H1 (cell line): ENCODE measurements at regions not wholly inside any gene's neighbourhood (a gene's known extent, or its start where the extent isn't known, plus 50 kb on each side); places are given as distances from the start of the nearest gene placed in this dataset.

ENCODE experiments used
- CTCF ChIA-PET: fragments of 300-600 bp; sonication (Branson Sonifier 250); formaldehyde crosslinking; loops from one replicate; lab custom pipeline; 2021; ENCODE audit not compliant: partially characterized antibody; lab: Charles Lee
- POLR2A ChIA-PET: fragments of 300-600 bp; sonication (Branson Sonifier 250); formaldehyde crosslinking; loops from one replicate; lab custom pipeline; 2021; ENCODE audit warnings: inconsistent platforms; ENCODE audit not compliant: partially characterized antibody; lab: Charles Lee
- DNase-seq, 2 experiments: peaks; one replicate each; pipeline versions ENCODE4 v3.0.0 to v3.0.0-alpha.2; 2010 to 2022; ENCODE audit warnings: low spot score in 2 of 2, low read depth in 1 of 2, mixed read lengths in 1 of 2
- FAIRE-seq: peaks from 2 replicates; lab custom pipeline; 2011; peaks lifted over from hg19 to GRCh38; lab: Jason Lieb, UNC
- H2AFZ ChIP-seq: 2 replicates; pipeline ENCODE4 v1.8.1; 2012; ENCODE audit warnings: low read length, inconsistent platforms
- H2AK5ac ChIP-seq: 2 replicates; pipeline ENCODE4 v1.6.1; 2013; ENCODE audit warnings: low read depth, low read length
- H2BK120ac ChIP-seq: replicated peaks from 2 replicates; pipeline ENCODE3; 2013; ENCODE audit warnings: low read depth, low read length, inconsistent platforms
- H2BK12ac ChIP-seq: 2 replicates; pipeline ENCODE4 v1.6.1; 2013; ENCODE audit warnings: low read depth, low read length
- H2BK15ac ChIP-seq: 2 replicates; pipeline ENCODE4 v1.6.1; 2013; ENCODE audit warnings: low read length
- H2BK20ac ChIP-seq: 2 replicates; pipeline ENCODE4 v1.6.1; 2013; ENCODE audit warnings: low read length
- H2BK5ac ChIP-seq: 2 replicates; pipeline ENCODE4 v1.6.1; 2013; ENCODE audit warnings: low read depth, low read length
- H3K14ac ChIP-seq: 2 replicates; pipeline ENCODE4 v1.6.1; 2013; ENCODE audit warnings: inconsistent platforms; ENCODE audit not compliant: insufficient read length
- H3K18ac ChIP-seq: 2 replicates; pipeline ENCODE4 v1.6.1; 2013; ENCODE audit warnings: low read length; ENCODE audit errors: extremely low read depth
- H3K23ac ChIP-seq: 2 replicates; pipeline ENCODE4 v1.6.1; 2013; ENCODE audit warnings: inconsistent platforms; ENCODE audit not compliant: insufficient read length
- H3K23me2 ChIP-seq: 2 replicates; pipeline ENCODE4 v1.6.1; 2013; ENCODE audit warnings: low read depth, low read length
- H3K27ac ChIP-seq: 2 replicates; pipeline ENCODE4 v1.6.1; 2011; ENCODE audit warnings: low read depth, low read length, inconsistent platforms
- H3K27me3 ChIP-seq, 4 experiments: replicated peaks in 1 of 4; 1 replicate in 1 of 4; 2 replicates in 3 of 4; pipeline versions ENCODE4 v1.6.1 to v1.8.1; 2011 to 2013; ENCODE audit warnings: low read length in 3 of 4, mild to moderate bottlenecking in 3 of 4, inconsistent platforms in 2 of 4, mixed read lengths in 2 of 4, moderate library complexity in 1 of 4; ENCODE audit not compliant: control insufficient read depth in 3 of 4, insufficient read depth in 3 of 4; ENCODE audit errors: extremely low read depth in 1 of 4
- H3K36me3 ChIP-seq, 4 experiments: 2 replicates each; pipeline versions ENCODE4 v1.6.1 to v1.8.1; 2011 to 2013; ENCODE audit warnings: mild to moderate bottlenecking in 4 of 4, low read length in 3 of 4, moderate library complexity in 2 of 4, control low read depth in 1 of 4, inconsistent platforms in 1 of 4; ENCODE audit not compliant: insufficient read depth in 4 of 4, control insufficient read depth in 2 of 4
- H3K4ac ChIP-seq: replicated peaks from 2 replicates; pipeline ENCODE3; 2013; ENCODE audit warnings: low read length, low read depth, mixed read lengths, inconsistent platforms; ENCODE audit not compliant: insufficient read length
- H3K4me1 ChIP-seq, 4 experiments: replicated peaks in 1 of 4; 1 replicate in 1 of 4; 2 replicates in 3 of 4; pipeline versions ENCODE4 v1.6.1 to v1.8.1; 2011 to 2013; ENCODE audit warnings: low read length in 3 of 4, inconsistent platforms in 2 of 4, mixed read lengths in 1 of 4; ENCODE audit not compliant: insufficient read depth in 4 of 4, control insufficient read depth in 3 of 4
- H3K4me2 ChIP-seq, 2 experiments: 2 replicates each; pipeline versions ENCODE4 v1.6.1 to v1.8.1; 2011 to 2013; ENCODE audit warnings: low read depth in 2 of 2, low read length in 2 of 2, control low read depth in 1 of 2, inconsistent platforms in 1 of 2, mild to moderate bottlenecking in 1 of 2; ENCODE audit not compliant: insufficient read depth in 1 of 2
- H3K4me3 ChIP-seq, 4 experiments: fragments of 200-600, 300-600 bp in 1 of 4; sonication (generic), shearing (Covaris generic), sonication (Bioruptor Twin) in 1 of 4; 2 replicates each; pipeline versions ENCODE4 v1.5.1 to v1.8.1; 2011 to 2016; ENCODE audit warnings: low read length in 4 of 4, low read depth in 3 of 4, control low read depth in 2 of 4, inconsistent platforms in 2 of 4, mild to moderate bottlenecking in 2 of 4, mixed read lengths in 1 of 4, moderate library complexity in 1 of 4; ENCODE audit not compliant: insufficient read depth in 2 of 4; ENCODE audit errors: extremely low read depth in 1 of 4
- H3K56ac ChIP-seq: replicated peaks from 2 replicates; pipeline ENCODE3; 2013; ENCODE audit warnings: low read depth, mild to moderate bottlenecking, mixed read lengths, low read length, inconsistent platforms; ENCODE audit not compliant: insufficient read length
- H3K79me1 ChIP-seq: 2 replicates; pipeline ENCODE4 v1.6.1; 2013; ENCODE audit warnings: low read depth, low read length, control low read depth
- H3K79me2 ChIP-seq, 2 experiments: 2 replicates each; pipeline versions ENCODE4 v1.6.1 to v1.8.1; 2012 to 2013; ENCODE audit warnings: low read length in 2 of 2, mild to moderate bottlenecking in 2 of 2, inconsistent platforms in 1 of 2; ENCODE audit not compliant: insufficient read depth in 2 of 2, control insufficient read depth in 1 of 2
- H3K9ac ChIP-seq, 4 experiments: replicated peaks in 1 of 4; 1 replicate in 1 of 4; 2 replicates in 3 of 4; pipeline versions ENCODE4 v1.6.1 to v1.8.1; 2011 to 2013; ENCODE audit warnings: low read depth in 3 of 4, low read length in 3 of 4, control low read depth in 2 of 4, mild to moderate bottlenecking in 2 of 4, moderate library complexity in 2 of 4, inconsistent platforms in 1 of 4; ENCODE audit errors: extremely low read depth in 1 of 4
- H3K9me3 ChIP-seq, 2 experiments: 2 replicates each; pipeline versions ENCODE4 v1.6.1 to v1.8.1; 2012 to 2013; ENCODE audit warnings: mild to moderate bottlenecking in 2 of 2, moderate library complexity in 2 of 2, control low read depth in 1 of 2, inconsistent platforms in 1 of 2, low read depth in 1 of 2, low read length in 1 of 2, mixed read lengths in 1 of 2; ENCODE audit not compliant: insufficient read depth in 2 of 2
- H4K20me1 ChIP-seq, 2 experiments: replicated peaks in 1 of 2; 2 replicates each; pipeline versions ENCODE3 to v1.8.1; 2011 to 2013; ENCODE audit warnings: inconsistent platforms in 2 of 2, low read length in 2 of 2, mild to moderate bottlenecking in 1 of 2; ENCODE audit not compliant: insufficient read depth in 2 of 2, control insufficient read depth in 1 of 2
- H4K5ac ChIP-seq: 2 replicates; pipeline ENCODE4 v1.6.1; 2013; ENCODE audit warnings: low read length, low read depth, mixed read lengths, inconsistent platforms; ENCODE audit not compliant: insufficient read length
- H4K8ac ChIP-seq: 2 replicates; pipeline ENCODE4 v1.8.0; 2013; ENCODE audit warnings: mild to moderate bottlenecking, moderate library complexity, low read length, inconsistent platforms; ENCODE audit not compliant: insufficient read depth; ENCODE audit errors: extremely low read depth
- H4K91ac ChIP-seq: replicated peaks from 2 replicates; pipeline ENCODE3; 2013; ENCODE audit warnings: low read length, mixed read lengths, inconsistent platforms; ENCODE audit not compliant: insufficient read length
- ASH2L ChIP-seq: fragments of 200-600, 300-600 bp; sonication (generic); IDR thresholded peaks from one replicate; pipeline ENCODE4 v1.7.1; 2017; ENCODE audit warnings: low read length
- CHD2 ChIP-seq: IDR thresholded peaks from 2 replicates; pipeline ENCODE4 v1.6.1; 2012; ENCODE audit warnings: low read length, improper control_type of control experiment
- HDAC6 ChIP-seq: IDR thresholded peaks from one replicate; pipeline ENCODE4 v1.7.1; 2012; ENCODE audit warnings: low read depth, mild to moderate bottlenecking, inconsistent platforms, low read length, moderate library complexity
- JUN ChIP-seq: IDR thresholded peaks from 2 replicates; pipeline ENCODE4 v1.6.1; 2011; ENCODE audit warnings: low read depth, mild to moderate bottlenecking, improper control_type of control experiment, low read length
- MAFK ChIP-seq: IDR thresholded peaks from 2 replicates; pipeline ENCODE4 v1.6.1; 2012; ENCODE audit warnings: low read depth, mild to moderate bottlenecking, improper control_type of control experiment, low read length
- NANOG ChIP-seq: IDR thresholded peaks from 2 replicates; pipeline ENCODE4 v1.6.1; 2011; ENCODE audit warnings: low read length, low read depth, mild to moderate bottlenecking, inconsistent platforms; ENCODE audit not compliant: insufficient read depth, poor library complexity, severe bottlenecking
- NRF1 ChIP-seq: IDR thresholded peaks from 2 replicates; pipeline ENCODE4 v1.6.1; 2011; ENCODE audit warnings: mild to moderate bottlenecking, low read depth, low read length, improper control_type of control experiment
- POLR2AphosphoS5 ChIP-seq: IDR thresholded peaks from 2 replicates; pipeline ENCODE4 v1.6.1; 2011; ENCODE audit warnings: low read depth, low read length
- RAD21 ChIP-seq, 2 experiments: IDR thresholded peaks in 1 of 2; conservative IDR thresholded peaks in 1 of 2; 2 replicates each; pipeline ENCODE4 v1.6.1; 2011; ENCODE audit warnings: low read depth in 2 of 2, low read length in 2 of 2, improper control_type of control experiment in 1 of 2, inconsistent platforms in 1 of 2, mild to moderate bottlenecking in 1 of 2, moderate library complexity in 1 of 2
- RNF2 ChIP-seq: fragments of 200-900, 300-1000 bp; sonication (generic); IDR thresholded peaks from 2 replicates; pipeline ENCODE4 v1.7.1; 2016; ENCODE audit warnings: borderline replicate concordance, low read depth, mild to moderate bottlenecking, antibody characterized with exemption, low read length; ENCODE audit not compliant: poor library complexity, severe bottlenecking; ENCODE audit errors: missing control alignments
- SAP30 ChIP-seq: fragments of 300-600 bp; sonication (generic); IDR thresholded peaks from 2 replicates; pipeline ENCODE4 v1.7.1; 2012; ENCODE audit warnings: low read length, moderate library complexity, mild to moderate bottlenecking, inconsistent platforms; ENCODE audit not compliant: insufficient read depth, insufficient replicate concordance
- SIRT6 ChIP-seq: IDR thresholded peaks from one replicate; pipeline ENCODE4 v1.7.1; 2012; ENCODE audit warnings: low read length, inconsistent platforms
- SRF ChIP-seq: IDR thresholded peaks from 2 replicates; pipeline ENCODE4 v1.6.1; 2011; ENCODE audit warnings: mild to moderate bottlenecking, low read depth, low read length, moderate library complexity
- TBP ChIP-seq: IDR thresholded peaks from 2 replicates; pipeline ENCODE4 v1.6.1; 2011; ENCODE audit warnings: low read depth, low read length, improper control_type of control experiment
- YY1 ChIP-seq: IDR thresholded peaks from 2 replicates; pipeline ENCODE4 v1.6.1; 2011; ENCODE audit warnings: low read depth, mild to moderate bottlenecking, low read length
- WGBS, 2 experiments: shearing (Covaris generic) in 1 of 2; methylation state at CpG; one replicate each; pipeline versions ENCODE4 v1.1.6 to v1.1.7; 2013 to 2015; ENCODE audit warnings: low lambda C conversion rate in 2 of 2, mixed read lengths in 2 of 2, inconsistent platforms in 1 of 2, low coverage in 1 of 2, missing lambda C conversion rate in 1 of 2; ENCODE audit not compliant: insufficient replicate concordance in 2 of 2, insufficient coverage in 1 of 2, insufficient read length in 1 of 2; ENCODE audit errors: extremely low coverage in 1 of 2, missing lambda C conversion rate in 1 of 2; 5-methylcytosine and 5-hydroxymethylcytosine counted together

DNA sequence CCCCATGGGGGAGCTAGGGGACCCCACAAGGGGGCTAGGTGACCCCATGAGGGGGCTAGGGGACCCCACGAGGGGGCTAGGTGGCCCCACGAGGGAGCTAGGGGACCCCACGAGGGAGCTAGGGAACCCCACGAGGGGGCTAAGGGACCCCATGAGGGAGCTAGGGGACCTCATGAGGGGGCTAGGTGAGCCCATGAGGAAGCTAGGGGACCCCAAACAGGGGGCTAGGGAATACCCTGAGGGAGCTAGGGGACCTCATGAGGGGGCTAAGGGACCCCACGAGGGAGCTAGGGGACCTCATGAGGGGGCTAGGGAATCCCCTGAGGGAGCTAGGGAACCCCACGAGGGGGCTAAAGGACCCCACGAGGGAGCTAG lies 50.5 kb upstream of the DMRTB1 start:
- Histone ChIP-seq H4K20me1 (no peaks in the 10 kb centered on the region), H2BK15ac (no peak overlapping the region), H3K27me3 (no peaks in the 10 kb centered on the region; a peak in 3 of 7 replicates), H3K4me1 (peaks cover 0 to 8% (median 2%) of the 10 kb centered on the region in 4 experiments; a peak in 4 of 7 replicates), H2BK5ac (no peak overlapping the region), H2BK20ac (no peak overlapping the region), H3K4me3 (no peak overlapping the region), H3K4me2 (no peak overlapping the region), H4K8ac (no peak overlapping the region), H4K5ac (no peak overlapping the region), H3K4ac (no peak overlapping the region), H4K91ac (no peak overlapping the region), H3K23ac (no peak overlapping the region), H2AFZ (no peak overlapping the region), H3K79me2 (no peaks in the 10 kb centered on the region), H3K36me3 (no peaks in the 10 kb centered on the region), H3K9me3 (no peaks in the 10 kb centered on the region), H3K18ac (no peak overlapping the region), H2BK120ac (no peak overlapping the region), H3K27ac (no peak overlapping the region), H2BK12ac (no peak overlapping the region), H3K56ac (no peak overlapping the region), H3K23me2 (no peaks in the 10 kb centered on the region; the same call in 1 of the 2 replicates), H2AK5ac (no peak overlapping the region), H3K9ac (no peak overlapping the region), H3K14ac (no peak overlapping the region), H3K79me1 (no peaks in the 10 kb centered on the region; the same call in 1 of the 2 replicates)
- DNase-seq (no peak), FAIRE-seq (no peak)
- ChIA-PET CTCF (interaction anchor here (0.6 to 1.9 kb wide), 5 partner anchors 16 to 130 kb away, joined by 3 to 7 read pairs (median 5); no protein-coding TSS in a partner anchor), POLR2A (interaction anchor here (1.1 to 1.4 kb wide), 3 partner anchors 8 to 13 kb away, joined by 4 read pairs; no protein-coding TSS in a partner anchor)
- WGBS, 2 experiments = 91% methylated on average over 6 of the region's 7 CpGs; no CpG with 5 or more reads in 1 of the 2 experiments
- TF ChIP-seq NANOG = no peak
- TF ChIP-seq NRF1 = no peak
- TF ChIP-seq SIRT6 = no peak
- no peak for TF ChIP-seq POLR2AphosphoS5
- no peak for TF ChIP-seq MAFK
- TF ChIP-seq TBP = no peak
- TF ChIP-seq ASH2L = no peak
- no peak for TF ChIP-seq CHD2
- no peak for TF ChIP-seq SAP30
- TF ChIP-seq SRF = no peak
- no peak for TF ChIP-seq JUN
- TF ChIP-seq HDAC6 = no peak
- no peak for TF ChIP-seq YY1
- TF ChIP-seq RAD21 (IDR thresholded peaks at IDR 0.05 in 1 of 2, conservative IDR thresholded peaks at IDR 0.05 in 1 of 2; ENCODE audit: low read depth in 2 of 2, low read length in 2 of 2) = no peak
- TF ChIP-seq RNF2 = no peak
